ENCODE measurements at regions not wholly inside any gene's neighbourhood (a gene's known extent, or its start where the extent isn't known, plus 50 kb on each side); places are given as distances from the start of the nearest gene placed in this dataset.

- no peak for TF ChIP-seq CTCF (IDR thresholded peaks at IDR 0.05)
- TF ChIP-seq POLR2A (IDR thresholded peaks at IDR 0.05): no peak
Observed at GRCh38 chr13:36551445-36551844, 119.2 kb downstream of the CCNA1 start.
